ENCODE measurements at regions not wholly inside any gene's neighbourhood (a gene's known extent, or its start where the extent isn't known, plus 50 kb on each side); places are given as distances from the start of the nearest gene placed in this dataset.

- DNase-seq: no peak
Measured at GRCh38 chr10:128994598-128995143, 472.4 kb upstream of the MGMT start.

- DNase-seq: no peak
Measured at GRCh38 chr10:128995676-128996075, 471.4 kb upstream of the MGMT start.

GRCh38 chr10:128996092-128996491, 470.9 kb upstream of the MGMT start:
- DNase-seq: no peak

GRCh38 chr10:128998101-128998805, 468.8 kb upstream of the MGMT start:
- no peak for DNase-seq

- DNase-seq: no peak
Measured at GRCh38 chr10:129004398-129004797, 462.6 kb upstream of the MGMT start.

- no peak for DNase-seq
Measured at GRCh38 chr10:129005080-129005479, 462.0 kb upstream of the MGMT start.

GRCh38 chr10:129005804-129006203, 461.2 kb upstream of the MGMT start:
- DNase-seq: no peak

DNA sequence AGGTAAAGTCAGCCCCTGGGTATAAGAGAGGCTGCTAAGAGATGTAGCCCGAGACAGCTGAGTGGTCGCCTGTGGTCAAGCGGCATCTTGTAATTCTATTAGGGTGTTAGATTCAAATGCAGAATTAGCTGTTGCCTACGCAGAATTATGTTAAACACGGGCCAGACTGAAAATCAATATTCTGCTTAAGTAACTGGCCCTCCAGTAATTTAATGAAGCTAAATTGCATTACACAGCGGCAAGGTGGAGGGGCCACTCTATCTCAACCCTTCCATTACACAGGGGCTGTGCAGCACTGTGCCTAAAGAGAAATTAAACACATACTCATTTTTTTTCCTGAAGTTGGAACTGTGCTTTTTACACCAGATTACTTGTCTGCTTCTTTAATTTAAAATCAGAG, 448.5 kb upstream of the MGMT start:
- no peak for DNase-seq

- no peak for DNase-seq
Measured at GRCh38 chr10:129020651-129021330, 446.2 kb upstream of the MGMT start.

DNA sequence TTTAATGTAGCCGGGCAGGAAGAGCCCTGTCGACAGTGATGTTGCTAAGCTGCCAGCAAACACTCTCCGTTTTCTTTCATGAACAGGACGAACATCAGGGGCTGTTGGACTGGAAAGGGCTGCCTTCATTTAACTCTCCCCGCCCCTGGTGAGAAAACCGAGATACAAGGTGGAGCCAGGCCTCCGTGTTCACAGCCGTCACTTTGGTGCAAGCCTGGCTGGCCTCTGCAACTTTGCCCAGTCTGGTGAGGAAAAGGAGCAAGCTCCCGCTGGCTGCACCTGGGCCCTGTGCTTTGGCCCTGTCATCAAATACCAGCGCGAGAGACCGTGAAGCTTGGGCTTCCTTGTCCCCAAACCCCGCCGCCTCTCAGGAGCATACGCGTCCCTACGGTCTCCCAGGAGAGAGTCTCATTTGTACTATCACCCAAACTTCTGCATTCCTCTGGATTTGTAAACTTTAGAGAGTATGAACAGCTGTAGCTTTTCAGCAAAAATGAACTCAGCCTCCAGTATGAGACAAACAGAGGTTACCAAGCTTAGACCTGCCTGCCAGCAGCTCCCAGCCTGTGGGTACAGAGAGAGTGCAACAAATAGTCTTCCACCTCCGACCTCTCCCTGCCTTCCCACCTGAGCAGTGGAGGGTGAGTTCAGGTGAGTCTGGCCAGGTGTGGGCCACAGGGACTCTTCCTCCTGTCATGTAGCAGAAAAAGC, 445.3 kb upstream of the MGMT start:
- DNase-seq: no peak

GRCh38 chr10:129023082-129023481, 444.0 kb upstream of the MGMT start:
- DNase-seq: no peak

DNA sequence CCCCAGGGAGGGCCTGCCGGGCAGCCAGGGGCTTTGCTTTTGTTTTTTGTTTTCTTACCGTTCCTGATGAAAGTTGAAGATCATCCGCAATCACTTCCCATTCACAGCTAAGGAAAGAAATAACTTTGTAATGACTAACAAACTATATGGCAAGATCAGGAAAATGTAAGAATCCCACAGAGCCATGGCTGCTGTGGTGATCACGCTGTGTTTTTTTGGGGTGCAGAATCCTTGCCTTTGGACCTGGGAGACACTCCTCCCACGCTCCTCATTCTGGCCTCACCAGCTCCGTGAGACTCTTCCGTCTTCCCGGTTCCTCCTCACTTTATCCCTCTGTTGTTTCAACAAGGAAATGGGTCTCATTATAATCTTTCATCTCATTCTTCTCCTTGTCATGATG, 443.0 kb upstream of the MGMT start:
- DNase-seq: no peak

DNA sequence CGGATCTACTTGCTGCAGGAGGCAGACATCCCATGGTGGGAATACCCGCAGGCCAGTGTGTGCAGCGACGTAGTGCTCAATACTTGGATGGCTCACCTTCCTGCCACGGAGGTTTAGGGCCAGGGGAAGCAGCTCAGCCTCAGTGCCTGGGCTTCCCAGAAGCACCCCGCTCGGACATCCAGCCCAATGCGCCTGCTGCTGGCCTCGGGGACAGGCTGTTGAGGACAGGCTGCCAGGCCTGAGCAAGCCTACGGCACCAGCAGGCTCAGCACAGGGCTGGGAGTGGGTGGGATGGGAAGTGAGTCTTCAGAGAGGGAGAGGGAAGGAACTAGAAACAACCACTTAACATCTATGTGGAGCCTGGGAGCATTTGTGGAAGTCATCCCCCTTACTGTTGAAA, 441.3 kb upstream of the MGMT start:
- no peak for DNase-seq

DNA sequence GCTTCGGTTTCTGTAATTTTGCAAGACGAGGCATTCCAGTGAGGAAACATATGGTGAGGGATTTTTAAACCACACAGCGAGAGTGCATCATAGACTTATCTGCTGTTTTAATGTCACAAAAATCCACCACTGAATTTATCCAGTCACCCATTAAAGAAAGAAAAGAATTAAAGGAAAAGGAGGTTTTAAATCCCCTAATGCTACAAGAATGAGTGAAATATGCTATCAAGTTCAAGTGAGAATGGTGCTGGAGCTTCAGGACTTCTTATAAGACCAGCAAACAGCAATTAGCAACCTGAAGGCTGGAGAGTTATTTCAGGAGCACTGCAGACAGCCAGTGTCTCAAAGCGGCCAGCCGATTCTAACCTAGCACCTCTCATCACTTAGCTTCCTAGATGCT, 439.1 kb upstream of the MGMT start:
- no peak for DNase-seq

DNA sequence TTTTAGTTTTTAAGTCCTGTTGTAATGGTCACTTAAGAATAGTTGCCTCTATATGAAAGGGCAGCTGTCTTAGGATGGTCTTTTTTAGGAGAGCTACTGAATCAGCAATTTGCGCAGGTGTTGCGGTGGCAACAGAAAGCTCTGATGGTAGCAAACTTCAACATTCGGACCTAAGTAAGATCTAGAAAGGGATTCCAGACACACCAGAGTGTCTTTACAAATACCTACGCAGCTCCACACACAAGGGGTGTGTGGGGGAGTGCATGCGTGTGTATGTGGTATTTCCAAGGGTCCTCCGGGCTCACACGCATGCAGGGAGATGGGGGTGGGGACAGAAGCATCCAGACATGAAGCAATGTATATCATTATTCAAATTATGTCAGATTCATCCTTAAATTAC, 438.6 kb upstream of the MGMT start:
- DNase-seq: no peak

DNA sequence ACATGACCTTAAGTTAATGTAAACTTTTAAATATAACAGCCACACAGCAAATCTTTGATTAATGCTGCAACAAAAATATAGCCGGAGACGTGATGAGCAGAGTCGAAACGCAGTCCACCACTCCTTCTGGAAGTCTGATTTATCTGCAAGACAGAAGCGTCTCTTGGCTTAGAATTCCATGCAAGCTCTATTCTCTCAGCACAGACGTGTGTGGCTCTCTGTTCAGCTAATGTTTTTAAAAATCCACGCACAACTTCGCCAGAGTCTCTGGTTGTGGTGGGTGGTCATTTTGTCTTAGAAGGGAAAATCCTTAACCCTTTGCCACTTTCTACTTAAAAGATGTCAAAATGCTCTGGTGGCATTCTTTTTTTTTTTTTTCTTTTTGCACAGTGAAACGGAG, 438.0 kb upstream of the MGMT start:
- DNase-seq: no peak

GRCh38 chr10:129029851-129030602, 437.0 kb upstream of the MGMT start:
- no peak for DNase-seq

DNA sequence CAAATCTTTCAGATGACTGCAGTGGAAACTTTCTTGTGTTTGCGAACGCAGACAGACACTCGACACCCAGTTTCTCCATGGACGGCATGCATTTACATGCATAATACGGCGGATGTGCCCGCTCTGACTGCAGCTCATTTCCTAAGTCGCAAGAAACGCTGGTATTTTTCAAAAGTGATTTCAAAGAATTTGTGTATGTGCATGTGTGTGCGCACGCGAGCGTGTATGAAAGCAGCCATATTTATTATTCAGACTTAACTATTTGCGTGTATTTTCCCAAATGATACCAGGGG, 436.5 kb upstream of the MGMT start:
- DNase-seq: no peak

DNA sequence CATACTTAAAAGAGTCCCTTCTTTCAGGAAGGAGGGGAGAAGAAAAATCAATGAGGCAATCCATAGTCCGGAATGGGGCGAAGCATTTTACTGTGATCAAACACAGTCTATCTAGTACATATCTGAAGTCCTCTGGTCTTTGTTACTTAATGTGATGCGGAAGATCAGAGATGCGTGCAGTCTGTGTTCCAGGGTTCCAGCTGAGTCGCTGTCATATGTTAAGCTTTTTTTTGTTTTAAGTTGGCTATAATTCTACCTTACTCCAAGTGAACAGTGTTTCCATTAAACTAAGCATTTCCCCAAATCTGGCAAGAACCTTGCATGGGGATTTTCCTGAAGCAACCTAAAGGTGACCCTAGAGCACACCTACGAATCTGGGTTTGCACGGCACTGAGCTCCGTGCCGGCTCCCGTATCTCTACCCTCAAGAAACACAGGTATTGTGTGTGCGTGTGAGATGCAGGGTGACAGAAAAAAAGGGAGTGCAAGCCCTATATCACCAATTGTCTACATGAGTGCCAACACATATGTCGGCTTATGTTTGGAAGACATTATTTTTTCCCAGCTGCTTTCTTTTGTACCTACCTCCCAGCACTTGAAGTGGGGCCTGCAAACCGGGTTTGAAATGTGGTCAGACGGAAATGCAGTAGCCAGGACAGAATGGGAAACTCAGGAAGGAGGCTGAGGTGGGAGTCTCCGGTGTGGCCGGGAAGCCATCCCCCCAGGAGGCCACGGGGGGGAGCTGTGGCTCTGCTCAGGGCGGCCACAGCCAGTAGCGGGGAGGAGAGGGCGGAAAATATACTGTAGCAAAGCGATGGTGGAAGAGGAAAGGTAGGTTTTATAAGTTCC, 435.8 kb upstream of the MGMT start:
- DNase-seq: peak; percentile 75

DNA sequence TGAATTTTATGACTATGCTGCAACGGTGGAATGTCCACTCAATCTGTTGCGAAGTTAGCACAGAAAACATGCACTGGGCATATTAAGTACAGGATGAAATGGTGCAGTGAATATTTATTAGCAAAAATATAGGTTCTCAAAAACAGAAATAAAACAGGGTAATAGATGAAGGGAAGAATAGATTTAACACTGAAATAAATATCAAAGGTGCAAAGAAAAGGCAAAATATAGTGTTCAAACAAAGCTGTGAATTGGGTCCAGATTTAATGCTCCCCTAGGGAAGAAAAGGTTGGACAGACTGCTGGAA, 435.2 kb upstream of the MGMT start:
- DNase-seq: no peak

DNA sequence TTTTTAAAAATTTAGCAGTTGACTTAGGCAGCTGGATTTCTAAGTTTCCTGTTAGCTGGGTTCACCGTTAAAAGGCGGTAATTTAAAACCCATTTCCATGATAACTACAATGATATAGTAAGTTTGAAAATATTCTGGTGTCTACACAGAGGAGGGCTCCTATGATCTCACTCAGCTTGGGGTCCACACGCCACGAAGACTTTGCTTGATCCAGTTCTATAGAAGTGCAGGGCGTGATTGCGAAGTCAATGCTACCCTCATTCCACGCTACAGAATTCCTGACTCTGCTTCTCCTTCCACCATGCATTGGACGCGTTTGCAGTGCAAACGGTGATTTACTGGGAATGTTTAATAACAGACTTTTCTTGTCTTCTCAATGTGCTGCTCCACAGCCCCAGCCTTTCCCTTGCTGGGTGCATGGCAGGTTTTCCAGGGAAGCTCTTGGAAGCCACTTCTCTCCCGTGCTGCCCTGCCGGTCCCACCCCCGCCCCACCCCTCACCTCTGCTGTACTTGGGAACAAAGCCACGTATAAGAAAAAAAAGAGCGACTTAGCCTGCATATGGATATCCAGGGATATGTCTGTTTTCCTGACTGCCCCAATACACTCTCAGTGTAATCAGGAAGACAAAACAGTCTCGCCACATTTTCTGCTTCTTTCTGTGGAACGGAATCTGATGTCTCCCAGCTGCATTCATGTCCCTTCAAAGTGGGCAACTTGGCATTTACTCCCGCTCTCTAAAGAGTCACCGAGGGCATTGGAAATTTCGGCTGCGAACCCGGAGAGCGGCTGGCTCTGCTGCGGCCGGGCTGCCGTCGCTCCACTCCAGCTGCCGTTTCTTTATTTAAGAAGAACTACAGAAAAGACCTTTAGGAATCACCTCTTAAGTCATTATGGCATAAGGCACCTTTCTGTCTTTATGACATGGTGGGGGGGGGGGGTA, 434.4 kb upstream of the MGMT start:
- DNase-seq: no peak
